Neutrophil (primary cell): ENCODE measurements at regions not wholly inside any gene's neighbourhood (a gene's known extent, or its start where the extent isn't known, plus 50 kb on each side); places are given as distances from the start of the nearest gene placed in this dataset.
"Not testable (repeated sequence)": the region's sequence is repeated elsewhere in the genome, so short reads cannot be mapped to it uniquely, and the experiment has no call there.

ENCODE experiments used
- H3K27ac ChIP-seq: fragments of 200-600 bp; sonication (generic); 2 replicates; pipeline ENCODE4 v1.5.1; 2016; ENCODE audit warnings: mild to moderate bottlenecking, moderate library complexity
- H3K27me3 ChIP-seq: fragments of 200-600 bp; sonication (generic); 2 replicates; pipeline ENCODE4 v1.6.0; 2016; ENCODE audit warnings: mild to moderate bottlenecking
- H3K36me3 ChIP-seq: fragments of 200-600 bp; sonication (generic); 2 replicates; pipeline ENCODE4 v1.5.1; 2017
- H3K4me1 ChIP-seq, 2 experiments: fragments of 200-600 bp in 1 of 2; sonication (generic) in 1 of 2; 1 replicate in 1 of 2; 2 replicates in 1 of 2; pipeline versions ENCODE4 v1.5.1 to v1.6.1; 2013 to 2016; ENCODE audit warnings: low read depth in 1 of 2, low read length in 1 of 2, mild to moderate bottlenecking in 1 of 2, moderate library complexity in 1 of 2; ENCODE audit not compliant: control insufficient read depth in 1 of 2, insufficient read depth in 1 of 2
- H3K4me3 ChIP-seq, 2 experiments: fragments of 200-600 bp in 1 of 2; sonication (generic) in 1 of 2; 1 replicate in 1 of 2; 2 replicates in 1 of 2; pipeline ENCODE4 v1.5.1; 2013 to 2016; ENCODE audit warnings: low read depth in 1 of 2, low read length in 1 of 2, mild to moderate bottlenecking in 1 of 2, moderate library complexity in 1 of 2
- H3K9me3 ChIP-seq: fragments of 200-600 bp; sonication (generic); 2 replicates; pipeline ENCODE4 v1.5.1; 2016
- TF ChIP-seq, protein P1 (sequence below): fragments of 200-600 bp; sonication (generic); IDR thresholded peaks from 2 replicates; pipeline ENCODE4 v1.5.1; 2016; ENCODE audit warnings: antibody characterized with exemption

DNA sequence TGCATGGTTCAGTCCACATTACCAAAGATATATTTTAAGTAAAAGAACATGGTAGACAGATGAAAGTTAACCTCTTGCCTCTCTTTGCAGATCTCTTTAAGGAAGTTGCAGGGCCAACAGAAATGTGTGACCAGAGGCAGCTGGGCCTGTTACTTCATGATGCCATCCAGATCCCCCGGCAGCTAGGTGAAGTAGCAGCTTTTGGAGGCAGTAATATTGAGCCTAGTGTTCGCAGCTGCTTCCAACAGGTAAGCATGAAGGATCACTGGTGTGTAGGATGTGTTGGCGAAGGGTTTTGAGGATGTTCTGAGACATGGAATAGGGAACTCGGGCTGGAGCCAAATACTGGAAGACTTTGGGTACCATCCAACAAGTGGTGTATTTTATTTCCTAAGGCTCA, 508.6 kb downstream of the UTRN start:
- H3K36me3 ChIP-seq = peaks cover 35% of the 10 kb centered on the region
- no peak overlapping the region for H3K27ac ChIP-seq
- H3K4me1 ChIP-seq = no peaks in the 10 kb centered on the region
- H3K4me3 ChIP-seq = no peak overlapping the region
- H3K27me3 ChIP-seq = no peaks in the 10 kb centered on the region
- TF ChIP-seq, protein P1, sequence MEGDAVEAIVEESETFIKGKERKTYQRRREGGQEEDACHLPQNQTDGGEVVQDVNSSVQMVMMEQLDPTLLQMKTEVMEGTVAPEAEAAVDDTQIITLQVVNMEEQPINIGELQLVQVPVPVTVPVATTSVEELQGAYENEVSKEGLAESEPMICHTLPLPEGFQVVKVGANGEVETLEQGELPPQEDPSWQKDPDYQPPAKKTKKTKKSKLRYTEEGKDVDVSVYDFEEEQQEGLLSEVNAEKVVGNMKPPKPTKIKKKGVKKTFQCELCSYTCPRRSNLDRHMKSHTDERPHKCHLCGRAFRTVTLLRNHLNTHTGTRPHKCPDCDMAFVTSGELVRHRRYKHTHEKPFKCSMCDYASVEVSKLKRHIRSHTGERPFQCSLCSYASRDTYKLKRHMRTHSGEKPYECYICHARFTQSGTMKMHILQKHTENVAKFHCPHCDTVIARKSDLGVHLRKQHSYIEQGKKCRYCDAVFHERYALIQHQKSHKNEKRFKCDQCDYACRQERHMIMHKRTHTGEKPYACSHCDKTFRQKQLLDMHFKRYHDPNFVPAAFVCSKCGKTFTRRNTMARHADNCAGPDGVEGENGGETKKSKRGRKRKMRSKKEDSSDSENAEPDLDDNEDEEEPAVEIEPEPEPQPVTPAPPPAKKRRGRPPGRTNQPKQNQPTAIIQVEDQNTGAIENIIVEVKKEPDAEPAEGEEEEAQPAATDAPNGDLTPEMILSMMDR = no peak
- H3K9me3 ChIP-seq = no peaks in the 10 kb centered on the region

DNA sequence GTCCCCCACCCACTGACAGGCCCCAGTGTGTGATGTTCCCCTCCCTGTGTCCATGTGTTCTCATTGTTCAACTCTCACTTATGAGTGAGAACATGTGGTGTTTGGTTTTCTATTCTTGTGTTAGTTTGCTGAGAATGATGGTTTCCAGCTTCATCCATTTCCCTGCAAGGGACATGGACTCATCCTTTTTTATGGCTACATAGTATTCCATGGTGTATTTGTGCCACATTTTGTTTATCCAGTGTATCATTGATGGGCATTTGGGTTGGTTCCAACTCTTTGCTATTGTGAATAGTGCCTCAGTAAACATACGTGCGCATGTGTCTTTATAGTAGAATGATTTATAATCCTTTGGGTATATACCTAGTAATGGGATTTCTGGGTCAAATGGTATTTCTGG, 509.9 kb downstream of the UTRN start:
- not testable (repeated sequence) for H3K9me3 ChIP-seq, H3K4me1 ChIP-seq, H3K27me3 ChIP-seq, H3K27ac ChIP-seq, H3K4me3 ChIP-seq
- H3K36me3 ChIP-seq = peaks cover 35% of the 10 kb centered on the region

DNA sequence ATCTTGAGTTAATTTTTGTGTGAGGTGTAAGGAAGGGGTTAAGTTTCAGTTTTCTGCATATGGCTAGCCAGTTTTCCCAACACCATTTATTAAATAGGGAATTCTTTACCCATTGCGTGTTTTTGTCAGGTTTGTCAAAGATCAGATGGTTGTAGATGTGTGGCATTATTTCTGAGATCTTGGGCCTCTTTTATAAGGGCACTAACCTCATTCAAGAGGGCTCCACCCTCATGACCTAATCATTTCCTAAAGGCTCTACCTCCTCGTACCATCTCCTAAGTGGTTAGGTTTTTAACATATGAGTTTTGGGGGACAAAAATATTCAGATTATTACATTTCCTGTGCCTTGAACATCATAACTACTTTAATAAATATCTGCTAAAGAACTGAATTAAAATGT, 510.9 kb downstream of the UTRN start:
- Histone ChIP-seq H3K36me3 (peaks cover 35% of the 10 kb centered on the region), H3K9me3 (no peaks in the 10 kb centered on the region), H3K27ac (no peak overlapping the region), H3K27me3 (no peaks in the 10 kb centered on the region), H3K4me1 (no peaks in the 10 kb centered on the region), H3K4me3 (no peak overlapping the region)
- TF ChIP-seq, protein P1 = no peak

DNA sequence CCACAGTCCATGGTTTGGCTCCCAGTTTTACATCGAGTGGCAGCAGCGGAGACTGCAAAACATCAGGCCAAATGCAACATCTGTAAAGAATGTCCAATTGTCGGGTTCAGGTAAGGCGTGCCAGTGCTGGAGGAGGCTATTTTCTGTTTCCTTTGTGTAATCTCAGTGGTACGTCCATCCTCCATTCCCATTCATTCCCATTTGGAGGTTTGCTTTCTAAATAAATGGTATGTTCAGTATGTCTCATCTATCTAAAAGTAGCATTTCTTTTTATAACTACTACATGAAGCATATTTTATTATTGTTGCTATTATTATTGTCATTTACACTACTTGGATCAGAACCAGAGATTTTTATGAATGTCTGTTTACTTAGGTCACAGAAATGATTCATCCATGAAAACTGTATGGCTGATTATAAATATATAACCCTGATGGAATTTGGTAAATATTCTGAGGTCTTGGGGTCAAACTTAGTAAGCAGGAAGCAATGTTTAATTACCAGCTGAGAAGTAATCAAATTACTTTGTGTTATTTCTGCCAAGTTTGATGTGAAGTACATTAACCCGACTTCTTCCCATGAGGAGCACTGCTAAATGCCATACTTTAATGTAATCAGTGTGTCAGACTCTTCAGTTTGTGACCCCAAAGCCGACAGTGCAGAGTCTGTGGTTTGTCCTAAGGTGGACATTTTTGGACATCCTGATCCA, 512.9 kb downstream of the UTRN start:
- no peak overlapping the region for H3K4me3 ChIP-seq

DNA sequence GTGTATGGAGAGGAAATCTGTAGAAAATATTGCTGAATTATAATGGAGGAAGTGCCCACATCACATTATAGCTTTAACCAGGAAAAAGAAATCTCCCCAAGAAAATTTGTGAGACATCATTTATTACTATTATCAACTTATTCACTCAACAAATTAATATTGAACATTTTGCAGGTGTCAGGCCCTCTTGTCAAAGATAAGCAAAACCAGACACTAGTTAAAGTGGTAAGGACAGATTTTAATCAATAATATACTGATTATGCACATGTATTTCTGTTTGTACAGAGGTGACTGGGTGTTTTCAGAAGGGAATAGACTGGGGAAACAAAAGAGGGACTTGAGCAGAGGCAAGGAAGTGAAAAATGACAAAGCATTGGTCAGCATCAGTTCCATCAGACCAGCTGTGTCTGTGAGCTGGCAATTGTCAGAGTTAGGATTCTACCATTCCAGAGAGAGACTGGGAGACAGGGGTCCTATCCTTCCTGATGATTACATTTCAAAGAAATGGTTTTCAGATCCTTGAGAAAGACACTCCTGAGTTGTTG, 519.2 kb downstream of the UTRN start:
- Histone ChIP-seq H3K4me3 (no peak overlapping the region), H3K27me3 (no peaks in the 10 kb centered on the region), H3K9me3 (no peaks in the 10 kb centered on the region), H3K4me1 (no peaks in the 10 kb centered on the region), H3K36me3 (peaks cover 11% of the 10 kb centered on the region), H3K27ac (no peak overlapping the region)
- TF ChIP-seq, protein P1 = no peak

More for the DNA sequence above, 512.9 kb downstream of the UTRN start:
- H3K27me3 ChIP-seq = no peaks in the 10 kb centered on the region
- H3K4me1 ChIP-seq = no peaks in the 10 kb centered on the region
- TF ChIP-seq, protein P1 = no peak
- H3K9me3 ChIP-seq = no peaks in the 10 kb centered on the region
- H3K27ac ChIP-seq = no peak overlapping the region
- H3K36me3 ChIP-seq = peaks cover 35% of the 10 kb centered on the region

DNA sequence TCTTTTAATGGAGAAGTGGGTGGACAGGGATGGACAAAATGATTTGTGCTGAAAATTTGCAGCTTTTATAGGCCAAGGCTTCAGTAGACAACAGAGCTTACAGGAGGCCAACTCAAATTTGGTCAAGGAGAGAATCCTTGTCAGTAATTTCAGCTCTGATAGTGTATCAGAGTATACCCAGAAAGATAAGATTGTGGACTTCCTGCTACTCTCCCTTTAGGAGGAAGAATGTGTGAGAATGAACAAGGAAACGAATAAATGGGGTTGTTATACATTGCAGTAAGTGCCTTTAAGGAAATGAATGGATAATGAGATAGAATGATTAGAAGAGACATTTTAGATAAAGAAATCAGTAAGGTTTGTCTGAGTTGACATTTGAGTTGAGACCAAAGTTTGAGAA, 519.9 kb downstream of the UTRN start:
- Histone ChIP-seq H3K4me1 (no peaks in the 10 kb centered on the region), H3K9me3 (no peaks in the 10 kb centered on the region), H3K4me3 (no peak overlapping the region), H3K27me3 (no peaks in the 10 kb centered on the region), H3K27ac (no peak overlapping the region), H3K36me3 (peaks cover 10% of the 10 kb centered on the region)
- TF ChIP-seq, protein P1 = no peak
